Ascending aorta (tissue), 2 donors: ENCODE measurements at regions not wholly inside any gene's neighbourhood (a gene's known extent, or its start where the extent isn't known, plus 50 kb on each side); places are given as distances from the start of the nearest gene placed in this dataset.

Experiments
- DNase-seq, 2 donors: peaks; one replicate each; pipeline ENCODE4 v3.0.0-alpha.2; 2019; ENCODE audit warnings: low spot score in 2 of 2
- H3K27ac ChIP-seq, 2 donors: fragments of 200-600 bp; sonication (generic); one replicate each; pipeline ENCODE4 v1.5.1; 2016 to 2017; ENCODE audit warnings: mild to moderate bottlenecking in 1 of 2
- H3K27me3 ChIP-seq: fragments of 200-600 bp; sonication (generic); one replicate; pipeline ENCODE4 v1.5.1; 2017
- H3K36me3 ChIP-seq, 2 donors: fragments of 200-600 bp; sonication (generic); one replicate each; pipeline ENCODE4 v1.5.1; 2016
- H3K4me1 ChIP-seq, 2 donors: fragments of 200-600 bp; sonication (generic); one replicate each; pipeline ENCODE4 v1.5.1; 2016 to 2017; ENCODE audit warnings: mild to moderate bottlenecking in 1 of 2
- H3K4me3 ChIP-seq, 2 donors: fragments of 200-600 bp; sonication (generic); one replicate each; pipeline ENCODE4 v1.5.1; 2016 to 2017; ENCODE audit warnings: mild to moderate bottlenecking in 1 of 2
- H3K9me3 ChIP-seq, 2 donors: fragments of 200-600 bp; sonication (generic); one replicate each; pipeline ENCODE4 v1.5.1; 2016
- intact Hi-C: fragments of 100-400 bp; cut with DNase I; formaldehyde crosslinking; loops from one replicate; pipeline ENCODE4 v1.15.1; 2023
- TF ChIP-seq, protein P1 (sequence below), 3 experiments: fragments of 200-600 bp in 2 of 3; fragments of 450-650 bp in 1 of 3; sonication (generic) in 2 of 3; IDR thresholded peaks; one replicate each; pipeline ENCODE4 v1.5.1; 2016 to 2019; ENCODE audit warnings: antibody characterized with exemption in 3 of 3, mild to moderate bottlenecking in 1 of 3, moderate library complexity in 1 of 3

DNA sequence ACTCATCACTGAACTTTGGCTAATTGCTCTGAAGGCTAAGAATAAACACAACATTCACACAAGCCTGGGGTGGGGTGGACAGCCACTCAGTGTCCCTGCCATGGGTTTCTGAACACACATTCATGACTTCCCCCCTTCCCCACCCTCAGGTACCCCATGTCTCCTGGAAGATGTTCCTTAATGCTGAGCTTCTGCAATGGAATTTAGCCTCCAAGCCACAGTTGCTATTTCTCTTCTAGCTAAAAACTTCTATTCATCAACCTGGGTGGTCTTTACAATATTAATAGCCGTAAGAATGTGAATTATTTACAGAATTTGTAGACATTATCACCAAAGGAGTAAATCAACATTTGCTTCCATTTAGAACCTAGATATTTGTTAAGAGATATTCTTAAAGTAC lies 175.1 kb downstream of the ACKR3 start:
- no peaks in the 10 kb centered on the region for H3K9me3 ChIP-seq
- no peaks in the 10 kb centered on the region for H3K27me3 ChIP-seq
- H3K27ac ChIP-seq, result peak overlapping the region in 1 of 2 donors; percentile 65
- peaks cover 0 to 11% of the 10 kb centered on the region in 2 donors for H3K4me1 ChIP-seq
- no peak overlapping the region for H3K4me3 ChIP-seq
- intact Hi-C loops, result loop anchor here (5.0 kb wide), 1 partner anchor 102 kb away; no protein-coding TSS in a partner anchor
- DNase-seq, result no peak
- TF ChIP-seq, protein P1, sequence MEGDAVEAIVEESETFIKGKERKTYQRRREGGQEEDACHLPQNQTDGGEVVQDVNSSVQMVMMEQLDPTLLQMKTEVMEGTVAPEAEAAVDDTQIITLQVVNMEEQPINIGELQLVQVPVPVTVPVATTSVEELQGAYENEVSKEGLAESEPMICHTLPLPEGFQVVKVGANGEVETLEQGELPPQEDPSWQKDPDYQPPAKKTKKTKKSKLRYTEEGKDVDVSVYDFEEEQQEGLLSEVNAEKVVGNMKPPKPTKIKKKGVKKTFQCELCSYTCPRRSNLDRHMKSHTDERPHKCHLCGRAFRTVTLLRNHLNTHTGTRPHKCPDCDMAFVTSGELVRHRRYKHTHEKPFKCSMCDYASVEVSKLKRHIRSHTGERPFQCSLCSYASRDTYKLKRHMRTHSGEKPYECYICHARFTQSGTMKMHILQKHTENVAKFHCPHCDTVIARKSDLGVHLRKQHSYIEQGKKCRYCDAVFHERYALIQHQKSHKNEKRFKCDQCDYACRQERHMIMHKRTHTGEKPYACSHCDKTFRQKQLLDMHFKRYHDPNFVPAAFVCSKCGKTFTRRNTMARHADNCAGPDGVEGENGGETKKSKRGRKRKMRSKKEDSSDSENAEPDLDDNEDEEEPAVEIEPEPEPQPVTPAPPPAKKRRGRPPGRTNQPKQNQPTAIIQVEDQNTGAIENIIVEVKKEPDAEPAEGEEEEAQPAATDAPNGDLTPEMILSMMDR (IDR thresholded peaks at IDR 0.05), result no peak
- H3K36me3 ChIP-seq, result no peaks in the 10 kb centered on the region

DNA sequence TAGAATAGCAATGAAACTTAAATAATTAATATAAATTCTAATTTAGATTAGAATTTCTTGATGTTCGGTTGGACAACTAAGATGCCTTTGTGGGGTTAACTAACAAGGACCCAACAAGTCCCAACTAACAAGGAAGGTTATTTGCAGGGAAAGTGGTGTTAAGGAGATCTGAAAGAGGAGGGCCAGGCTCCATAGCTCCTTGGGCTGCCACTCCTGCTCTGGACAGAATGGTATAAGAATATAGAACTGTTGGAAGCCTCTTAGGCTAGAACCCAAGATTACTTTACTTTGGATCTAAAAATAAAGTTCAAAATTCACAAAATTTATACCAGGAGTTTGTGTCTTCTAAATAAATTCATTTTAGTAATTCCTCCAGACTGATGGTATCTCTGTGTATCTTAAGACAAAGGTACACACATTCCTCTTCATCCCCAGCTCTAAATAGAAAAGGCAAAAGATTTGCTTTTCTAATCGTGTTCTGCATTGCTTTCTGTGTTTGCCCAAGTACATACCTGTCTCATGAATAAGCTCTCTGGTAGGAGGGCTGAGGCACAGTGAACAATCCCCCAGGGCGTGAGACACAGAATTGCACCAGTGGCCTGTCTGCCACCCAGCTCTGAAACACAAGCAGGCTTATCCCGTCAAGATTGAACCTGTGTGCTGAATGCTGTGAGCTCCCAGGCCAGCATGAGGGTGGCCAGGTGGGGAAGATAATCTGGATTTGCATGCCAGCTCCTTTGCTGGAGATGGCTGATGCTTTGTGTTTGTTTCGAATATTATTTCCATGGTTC lies 176.0 kb downstream of the ACKR3 start:
- H3K4me1 ChIP-seq, result peaks cover 0 to 11% of the 10 kb centered on the region in 2 donors
- TF ChIP-seq, protein P1 (IDR thresholded peaks at IDR 0.05), result no peak
- peak in 1 of 2 donors; percentile 87 for DNase-seq
- no peaks in the 10 kb centered on the region for H3K27me3 ChIP-seq
- peak overlapping the region; percentile 58 to 65 for H3K27ac ChIP-seq
- no peaks in the 10 kb centered on the region for H3K36me3 ChIP-seq
- no peaks in the 10 kb centered on the region for H3K9me3 ChIP-seq
- intact Hi-C loops, result loop anchor here (5.0 kb wide), 1 partner anchor 103 kb away; no protein-coding TSS in a partner anchor
- H3K4me3 ChIP-seq, result no peak overlapping the region

DNA sequence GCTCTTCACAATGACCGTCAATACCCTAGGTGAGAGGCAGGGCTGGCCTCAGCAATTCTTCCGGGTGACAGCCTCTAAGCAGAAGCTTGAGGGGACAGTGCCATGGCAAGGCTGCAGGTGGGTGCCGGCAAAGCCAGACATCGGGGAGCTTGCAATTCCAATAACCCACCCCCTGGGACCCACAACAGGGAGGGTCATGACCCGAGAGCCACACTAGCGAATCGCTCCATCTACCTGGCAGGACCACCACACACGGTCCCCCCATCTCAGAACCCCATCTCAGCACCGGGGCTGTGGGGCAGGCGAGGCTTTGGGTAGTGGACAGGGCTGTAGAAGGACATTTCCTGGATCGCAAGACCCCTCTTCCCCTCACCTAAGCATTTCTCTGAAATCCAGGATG lies 177.2 kb downstream of the ACKR3 start:
- TF ChIP-seq, protein P1 (IDR thresholded peaks at IDR 0.05), result no peak
- H3K36me3 ChIP-seq, result no peaks in the 10 kb centered on the region
- no peak overlapping the region for H3K4me3 ChIP-seq
- no peaks in the 10 kb centered on the region for H3K9me3 ChIP-seq
- intact Hi-C loops, result loop anchor here (5.0 kb wide), 1 partner anchor 105 kb away; no protein-coding TSS in a partner anchor
- H3K27ac ChIP-seq, result no peak overlapping the region
- no peak for DNase-seq
- no peaks in the 10 kb centered on the region for H3K27me3 ChIP-seq
- peaks cover 0 to 11% of the 10 kb centered on the region in 2 donors for H3K4me1 ChIP-seq

DNA sequence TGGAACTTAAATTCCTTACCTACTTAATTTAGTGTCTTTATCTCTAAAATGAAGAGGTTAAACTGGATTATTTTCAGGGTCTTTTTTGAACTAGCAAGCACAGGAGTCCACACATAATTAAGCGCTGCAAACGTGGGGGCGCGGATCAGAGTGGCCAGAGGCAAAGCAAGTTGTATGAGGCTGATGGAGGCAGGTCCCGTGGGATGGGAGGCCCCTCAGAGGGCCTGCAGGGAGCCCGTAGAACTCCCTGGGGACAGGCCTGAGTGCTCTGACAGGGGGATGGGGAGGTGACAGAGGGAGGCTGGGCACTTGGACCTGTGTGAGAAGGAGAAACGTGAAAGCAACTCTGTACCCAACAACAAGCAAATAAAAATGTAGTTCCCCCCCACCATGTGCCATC lies 177.8 kb downstream of the ACKR3 start:
- Histone ChIP-seq H3K27me3 (no peaks in the 10 kb centered on the region), H3K4me3 (no peak overlapping the region), H3K9me3 (no peaks in the 10 kb centered on the region), H3K36me3 (no peaks in the 10 kb centered on the region), H3K4me1 (peaks cover 0 to 11% of the 10 kb centered on the region in 2 donors), H3K27ac (no peak overlapping the region)
- intact Hi-C loops, result loop anchor here (5.0 kb wide), 1 partner anchor 105 kb away; no protein-coding TSS in a partner anchor
- DNase-seq, result no peak
- TF ChIP-seq, protein P1 (IDR thresholded peaks at IDR 0.05), result no peak

DNA sequence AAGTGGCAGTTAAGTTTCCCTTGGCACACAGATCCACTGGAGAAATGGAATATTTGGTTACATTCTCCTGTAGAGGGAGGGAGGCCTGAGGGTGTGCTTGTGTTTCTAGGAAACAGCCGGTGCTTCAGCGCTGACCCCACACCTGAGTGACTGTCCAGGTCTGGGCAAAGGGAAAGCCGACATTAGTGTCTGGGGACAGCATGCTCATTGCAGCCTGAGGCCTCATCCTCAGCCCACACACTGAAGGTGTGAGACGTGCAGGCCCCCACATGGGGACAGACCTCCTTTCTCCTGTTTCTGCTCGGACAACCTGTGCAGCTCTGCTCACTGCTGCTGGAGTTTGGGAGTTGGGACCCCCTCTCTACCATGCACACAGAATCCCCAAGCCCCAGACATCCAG lies 178.3 kb downstream of the ACKR3 start:
- H3K36me3 ChIP-seq, result no peaks in the 10 kb centered on the region
- no peak overlapping the region for H3K27ac ChIP-seq
- H3K4me3 ChIP-seq, result no peak overlapping the region
- H3K27me3 ChIP-seq, result no peaks in the 10 kb centered on the region
- TF ChIP-seq, protein P1 (IDR thresholded peaks at IDR 0.05), result no peak
- intact Hi-C loops, result loop anchor here (5.0 kb wide), 1 partner anchor 106 kb away; no protein-coding TSS in a partner anchor
- H3K9me3 ChIP-seq, result no peaks in the 10 kb centered on the region
- peaks cover 0 to 11% of the 10 kb centered on the region in 2 donors for H3K4me1 ChIP-seq
- no peak for DNase-seq
